DMS53 (cell line): ENCODE measurements at regions not wholly inside any gene's neighbourhood (a gene's known extent, or its start where the extent isn't known, plus 50 kb on each side); places are given as distances from the start of the nearest gene placed in this dataset.
A peak's percentile ranks its signal among the peaks of the same experiment; 100 is the strongest.

ENCODE experiments used
- DNase-seq: peaks from one replicate; lab custom pipeline; 2025; lab: John Stamatoyannopoulos, UW

GRCh38 chr18:59961070-59961469, 61.3 kb downstream of the PMAIP1 start:
- no peak for DNase-seq

- DNase-seq = no peak
Measured at GRCh38 chr18:59960272-59960671, 60.5 kb downstream of the PMAIP1 start.

- DNase-seq = no peak
Measured at GRCh38 chr18:59959606-59960005, 59.8 kb downstream of the PMAIP1 start.

- no peak for DNase-seq
Measured at GRCh38 chr18:59959073-59959472, 59.3 kb downstream of the PMAIP1 start.

GRCh38 chr18:59957957-59958356, 58.2 kb downstream of the PMAIP1 start:
- DNase-seq = peak; percentile 98

- DNase-seq = peak; percentile 47
Measured at GRCh38 chr18:59954755-59955156, 55.0 kb downstream of the PMAIP1 start.

GRCh38 chr18:59954241-59954640, 54.4 kb downstream of the PMAIP1 start:
- DNase-seq = peak; percentile 29
